CD4-positive, alpha-beta T cell (primary cell): ENCODE measurements at regions not wholly inside any gene's neighbourhood (a gene's known extent, or its start where the extent isn't known, plus 50 kb on each side); places are given as distances from the start of the nearest gene placed in this dataset.
"Not testable (repeated sequence)": the region's sequence is repeated elsewhere in the genome, so short reads cannot be mapped to it uniquely, and the experiment has no call there.

Experiments
- ATAC-seq: fragments of 200-7000 bp; cut with Tn5 transposase; one replicate; pipeline ENCODE4 v1.10.0; 2022; ENCODE audit warnings: mild to moderate bottlenecking; ENCODE audit not compliant: poor library complexity
- CTCF ChIA-PET: fragments of 350-600 bp; sonication (Branson Sonifier 250); formaldehyde crosslinking; loops from one replicate; lab custom pipeline; 2021; ENCODE audit warnings: antibody characterized with exemption, inconsistent platforms; lab: Charles Lee
- POLR2A ChIA-PET: fragments of 350-600 bp; sonication (Branson Sonifier 250); formaldehyde crosslinking; loops from one replicate; lab custom pipeline; 2021; ENCODE audit warnings: antibody characterized with exemption, inconsistent platforms; lab: Charles Lee
- DNase-seq, 14 experiments: peaks; one replicate each; pipeline ENCODE4 v3.0.0-alpha.2; 2013 to 2020; ENCODE audit warnings: mixed read lengths in 2 of 14
- H3K27ac ChIP-seq, 2 donors: one replicate each; pipeline versions ENCODE4 v1.5.1 to v1.7.0; 2013; ENCODE audit warnings: low read length in 2 of 2, low read depth in 1 of 2, mild to moderate bottlenecking in 1 of 2
- H3K27me3 ChIP-seq, 2 experiments: 1 replicate in 1 of 2; 2 replicates in 1 of 2; pipeline versions ENCODE4 v1.6.1 to v1.7.0; 2013; ENCODE audit warnings: low read length in 2 of 2, control low read depth in 1 of 2, mild to moderate bottlenecking in 1 of 2, moderate library complexity in 1 of 2; ENCODE audit not compliant: insufficient read depth in 2 of 2, control insufficient read depth in 1 of 2
- H3K36me3 ChIP-seq: one replicate; pipeline ENCODE4 v1.6.1; 2013; ENCODE audit warnings: low read length, control low read depth; ENCODE audit not compliant: insufficient read depth
- H3K4me1 ChIP-seq: one replicate; pipeline ENCODE4 v1.6.1; 2013; ENCODE audit warnings: low read length, control low read depth; ENCODE audit not compliant: insufficient read depth
- H3K4me3 ChIP-seq: one replicate; pipeline ENCODE4 v1.5.1; 2013; ENCODE audit warnings: mild to moderate bottlenecking, low read length, moderate library complexity
- H3K9me3 ChIP-seq, 2 experiments: 1 replicate in 1 of 2; 2 replicates in 1 of 2; pipeline versions ENCODE4 v1.6.1 to v1.7.0; 2013; ENCODE audit warnings: low read length in 2 of 2, mild to moderate bottlenecking in 2 of 2, control low read depth in 1 of 2, moderate library complexity in 1 of 2; ENCODE audit not compliant: control insufficient read depth in 1 of 2, insufficient read depth in 1 of 2
- H3K27ac Mint-ChIP-seq: one replicate; pipeline ENCODE4 v1.8.0; 2020; ENCODE audit warnings: mixed read lengths
- H3K27me3 Mint-ChIP-seq: one replicate; pipeline ENCODE4 v1.8.0; 2021; ENCODE audit warnings: mixed read lengths
- H3K36me3 Mint-ChIP-seq: one replicate; pipeline ENCODE4 v1.8.0; 2021; ENCODE audit warnings: low read depth, mixed read lengths
- H3K4me1 Mint-ChIP-seq: one replicate; pipeline ENCODE4 v1.8.0; 2021; ENCODE audit warnings: low read depth, mixed read lengths
- H3K4me3 Mint-ChIP-seq: one replicate; pipeline ENCODE4 v1.8.0; 2020; ENCODE audit warnings: mild to moderate bottlenecking, mixed read lengths
- H3K9me3 Mint-ChIP-seq: one replicate; pipeline ENCODE4 v1.8.0; 2020; ENCODE audit warnings: mixed read lengths
- intact Hi-C, 2 experiments: fragments of 100-400 bp; cut with DNase I in 1 of 2; cut with micrococcal nuclease in 1 of 2; formaldehyde crosslinking; loops; one replicate each; pipeline versions ENCODE4 v1.15.1 to v1.9.0; 2023 to 2025; cut with DNase I, micrococcal nuclease
- TF ChIP-seq, protein P1 (sequence below): fragments of 200-600 bp; IDR thresholded peaks from one replicate; pipeline ENCODE4 v1.8.0; 2022; ENCODE audit warnings: antibody characterized with exemption, mild to moderate bottlenecking

DNA sequence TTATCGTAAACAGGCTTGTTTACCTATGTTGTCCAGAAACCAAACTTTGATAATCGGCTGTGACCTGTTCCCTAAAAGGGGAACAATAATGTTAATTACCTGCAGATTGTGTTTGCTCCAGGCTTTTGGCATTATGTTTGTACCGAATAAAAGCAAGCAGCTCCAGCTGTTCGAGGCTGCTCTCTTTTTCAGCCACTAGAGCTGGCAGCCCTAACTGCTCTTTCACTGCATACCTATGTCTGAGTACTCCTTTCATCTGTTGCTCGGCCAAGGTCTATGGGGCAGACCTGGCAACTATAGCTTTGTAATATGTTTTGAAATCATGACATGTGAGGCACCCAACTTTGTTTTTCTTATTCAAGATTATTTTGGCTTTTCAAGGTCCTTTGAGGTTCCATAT is 77.8 kb upstream of the EHBP1 start:
- Histone ChIP-seq H3K4me1 (no peaks in the 10 kb centered on the region), H3K4me3 (no peak overlapping the region), H3K36me3 (no peaks in the 10 kb centered on the region), H3K27ac (no peak overlapping the region), H3K27me3 (peaks cover 0 to 9% of the 10 kb centered on the region in 2 experiments), H3K9me3 (peaks cover 0 to under 1% of the 10 kb centered on the region in 2 experiments)
- CTCF ChIA-PET = no interaction called here
- TF ChIP-seq, protein P1, sequence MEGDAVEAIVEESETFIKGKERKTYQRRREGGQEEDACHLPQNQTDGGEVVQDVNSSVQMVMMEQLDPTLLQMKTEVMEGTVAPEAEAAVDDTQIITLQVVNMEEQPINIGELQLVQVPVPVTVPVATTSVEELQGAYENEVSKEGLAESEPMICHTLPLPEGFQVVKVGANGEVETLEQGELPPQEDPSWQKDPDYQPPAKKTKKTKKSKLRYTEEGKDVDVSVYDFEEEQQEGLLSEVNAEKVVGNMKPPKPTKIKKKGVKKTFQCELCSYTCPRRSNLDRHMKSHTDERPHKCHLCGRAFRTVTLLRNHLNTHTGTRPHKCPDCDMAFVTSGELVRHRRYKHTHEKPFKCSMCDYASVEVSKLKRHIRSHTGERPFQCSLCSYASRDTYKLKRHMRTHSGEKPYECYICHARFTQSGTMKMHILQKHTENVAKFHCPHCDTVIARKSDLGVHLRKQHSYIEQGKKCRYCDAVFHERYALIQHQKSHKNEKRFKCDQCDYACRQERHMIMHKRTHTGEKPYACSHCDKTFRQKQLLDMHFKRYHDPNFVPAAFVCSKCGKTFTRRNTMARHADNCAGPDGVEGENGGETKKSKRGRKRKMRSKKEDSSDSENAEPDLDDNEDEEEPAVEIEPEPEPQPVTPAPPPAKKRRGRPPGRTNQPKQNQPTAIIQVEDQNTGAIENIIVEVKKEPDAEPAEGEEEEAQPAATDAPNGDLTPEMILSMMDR = no peak
- ATAC-seq = no peak
- H3K36me3 Mint-ChIP-seq = no peaks in the 10 kb centered on the region
- H3K4me1 Mint-ChIP-seq = no peaks in the 10 kb centered on the region
- POLR2A ChIA-PET = no interaction called here
- intact Hi-C loops = no loop called here
- H3K27ac Mint-ChIP-seq = no peak overlapping the region
- no peak for DNase-seq
- H3K9me3 Mint-ChIP-seq = peaks cover 3% of the 10 kb centered on the region
- no peak overlapping the region for H3K4me3 Mint-ChIP-seq
- peaks cover 18% of the 10 kb centered on the region for H3K27me3 Mint-ChIP-seq

DNA sequence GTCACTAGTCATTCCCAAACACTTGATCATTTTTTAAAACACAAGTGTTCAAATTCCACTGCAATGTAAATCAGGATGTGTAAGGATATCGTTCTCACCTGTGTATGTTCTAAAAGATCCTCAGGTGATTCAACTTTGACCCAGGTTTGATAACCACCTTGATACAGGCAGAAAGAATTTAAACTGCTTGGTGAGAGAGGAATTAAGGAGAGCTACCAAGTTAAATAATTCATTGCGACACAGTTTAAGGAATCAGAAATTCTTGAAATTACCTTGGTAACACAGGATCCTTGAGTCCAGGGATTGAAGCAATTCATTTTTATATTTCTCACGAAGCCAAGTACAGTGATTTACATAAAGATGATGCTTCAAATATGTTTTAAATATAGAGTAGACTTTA is 80.7 kb upstream of the EHBP1 start:
- intact Hi-C loops = no loop called here
- TF ChIP-seq, protein P1 = no peak
- Histone ChIP-seq H3K9me3 (peaks cover 0 to 7% of the 10 kb centered on the region in 2 experiments), H3K27me3 (peaks cover 0 to 4% of the 10 kb centered on the region in 2 experiments), H3K27ac (no peak overlapping the region), H3K4me3 (no peak overlapping the region), H3K36me3 (no peaks in the 10 kb centered on the region), H3K4me1 (no peaks in the 10 kb centered on the region)
- peaks cover 2% of the 10 kb centered on the region for H3K9me3 Mint-ChIP-seq
- ATAC-seq = no peak
- no peaks in the 10 kb centered on the region for H3K36me3 Mint-ChIP-seq
- CTCF ChIA-PET = no interaction called here
- no peak overlapping the region for H3K4me3 Mint-ChIP-seq
- H3K4me1 Mint-ChIP-seq = no peaks in the 10 kb centered on the region
- no peak overlapping the region for H3K27ac Mint-ChIP-seq
- H3K27me3 Mint-ChIP-seq = peaks cover 21% of the 10 kb centered on the region
- POLR2A ChIA-PET = no interaction called here
- no peak for DNase-seq

DNA sequence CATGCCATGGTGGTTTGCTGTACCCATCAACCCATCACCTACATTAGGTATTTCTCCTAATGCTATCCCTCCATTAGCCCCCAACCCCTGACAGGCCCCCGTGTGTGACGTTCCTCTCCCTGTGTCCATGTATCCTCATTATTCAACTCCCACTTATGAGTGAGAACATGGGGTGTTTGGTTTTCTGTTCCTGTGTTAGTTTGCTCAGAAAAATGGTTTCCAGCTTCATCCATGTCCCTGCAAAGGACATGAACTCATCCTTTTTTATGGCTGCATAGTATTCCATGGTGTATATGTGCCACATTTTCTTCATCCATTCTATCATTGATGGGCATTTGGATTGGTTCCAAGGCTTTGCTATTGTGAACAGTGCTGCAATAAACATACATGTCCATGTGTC is 89.0 kb upstream of the EHBP1 start:
- H3K36me3 Mint-ChIP-seq, CTCF ChIA-PET, intact Hi-C loops, H3K27ac ChIP-seq, DNase-seq, H3K9me3 Mint-ChIP-seq, H3K4me3 ChIP-seq, H3K4me1 Mint-ChIP-seq, H3K36me3 ChIP-seq, H3K4me3 Mint-ChIP-seq, POLR2A ChIA-PET, H3K9me3 ChIP-seq, H3K27me3 ChIP-seq, ATAC-seq, H3K27ac Mint-ChIP-seq, H3K4me1 ChIP-seq: not testable (repeated sequence)
- peaks cover 24% of the 10 kb centered on the region for H3K27me3 Mint-ChIP-seq

DNA sequence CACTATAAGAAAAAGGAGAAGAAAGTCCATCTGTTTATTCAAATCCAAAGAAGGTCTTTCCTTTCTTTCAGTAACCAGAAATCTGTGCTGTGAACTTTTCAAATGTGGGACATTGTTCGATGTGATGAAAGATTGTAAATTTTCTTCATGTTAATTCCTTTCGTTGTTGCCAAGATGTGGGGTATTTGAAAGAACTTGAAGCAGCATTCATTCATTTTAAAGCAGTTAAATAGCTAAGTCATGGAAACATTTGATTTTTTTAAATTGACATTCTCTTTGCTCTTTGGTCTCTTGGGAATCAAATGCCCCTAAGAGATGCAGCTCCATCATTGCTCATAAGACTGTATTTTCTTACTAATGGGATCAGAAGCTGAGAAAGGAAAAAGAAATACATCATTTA is 93.7 kb upstream of the EHBP1 start:
- intact Hi-C loops = no loop called here
- ChIA-PET CTCF (no interaction called here), POLR2A (interaction anchor here (0.7 kb wide), 1 partner anchor 11 kb away, joined by 3 read pairs; no protein-coding TSS in a partner anchor)

DNA sequence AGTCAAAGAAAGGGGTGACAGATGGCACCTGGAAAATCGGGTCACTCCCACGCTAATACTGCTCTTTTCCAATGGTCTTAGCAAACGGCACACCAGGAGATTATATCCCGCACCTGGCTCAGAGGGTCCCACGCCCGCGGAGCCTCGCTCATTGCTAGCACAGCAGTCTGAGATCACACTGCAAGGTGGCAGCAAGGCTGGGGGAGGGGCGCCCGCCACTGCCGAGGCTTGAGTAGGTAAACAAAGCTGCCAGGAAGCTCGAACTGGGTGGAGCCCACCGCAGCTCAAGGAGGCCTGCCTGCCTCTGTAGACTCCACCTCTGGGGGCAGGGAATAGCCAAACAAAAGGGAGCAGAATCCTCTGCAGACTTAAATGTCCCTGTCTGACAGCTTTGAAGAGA is 99.5 kb upstream of the TMEM17 start:
- intact Hi-C loops, POLR2A ChIA-PET, H3K4me3 ChIP-seq, DNase-seq, H3K4me1 ChIP-seq, H3K9me3 ChIP-seq, H3K4me3 Mint-ChIP-seq, H3K27me3 ChIP-seq, CTCF ChIA-PET, H3K36me3 Mint-ChIP-seq, H3K36me3 ChIP-seq, H3K27ac Mint-ChIP-seq, H3K27ac ChIP-seq, ATAC-seq, H3K4me1 Mint-ChIP-seq, H3K9me3 Mint-ChIP-seq: not testable (repeated sequence)
- H3K27me3 Mint-ChIP-seq = peaks cover 44% of the 10 kb centered on the region

More for the DNA sequence above, 93.7 kb upstream of the EHBP1 start:
- Mint-ChIP-seq H3K9me3 (no peaks in the 10 kb centered on the region), H3K27me3 (peaks cover 9% of the 10 kb centered on the region), H3K27ac (no peak overlapping the region), H3K4me1 (no peaks in the 10 kb centered on the region), H3K36me3 (no peaks in the 10 kb centered on the region), H3K4me3 (no peak overlapping the region)
- no peaks in the 10 kb centered on the region for H3K36me3 ChIP-seq
- no peaks in the 10 kb centered on the region for H3K9me3 ChIP-seq
- TF ChIP-seq, protein P1 = no peak
- H3K4me1 ChIP-seq = no peaks in the 10 kb centered on the region
- H3K27me3 ChIP-seq = no peaks in the 10 kb centered on the region
- H3K4me3 ChIP-seq = no peak overlapping the region
- ATAC-seq = no peak
- no peak for DNase-seq
- H3K27ac ChIP-seq = no peak overlapping the region
